NCI-H82 (cell line): ENCODE measurements at regions not wholly inside any gene's neighbourhood (a gene's known extent, or its start where the extent isn't known, plus 50 kb on each side); places are given as distances from the start of the nearest gene placed in this dataset.

Source experiments
- DNase-seq: peaks from one replicate; lab custom pipeline; 2025; lab: John Stamatoyannopoulos, UW

GRCh38 chr1:232555494-232556210, 74.3 kb downstream of the SIPA1L2 start:
- DNase-seq, result no peak

GRCh38 chr1:232554409-232554808, 75.5 kb downstream of the SIPA1L2 start:
- no peak for DNase-seq

GRCh38 chr1:232553809-232554208, 76.1 kb downstream of the SIPA1L2 start:
- DNase-seq, result no peak

- DNase-seq, result no peak
Measured at GRCh38 chr1:232553050-232553754, 76.7 kb downstream of the SIPA1L2 start.

- no peak for DNase-seq
Measured at GRCh38 chr1:232551386-232551785, 78.5 kb downstream of the SIPA1L2 start.

GRCh38 chr1:232550007-232550406, 79.9 kb downstream of the SIPA1L2 start:
- peak; percentile 42 for DNase-seq

GRCh38 chr1:232548691-232549090, 81.2 kb downstream of the SIPA1L2 start:
- DNase-seq, result no peak

- DNase-seq, result peak; percentile 65
Measured at GRCh38 chr1:232547938-232548484, 81.9 kb downstream of the SIPA1L2 start.

GRCh38 chr1:232542633-232543593, 87.0 kb downstream of the SIPA1L2 start:
- no peak for DNase-seq

- DNase-seq, result no peak
Measured at GRCh38 chr1:232538943-232539302, 91.0 kb downstream of the SIPA1L2 start.

- no peak for DNase-seq
Measured at GRCh38 chr1:232538224-232538942, 91.5 kb downstream of the SIPA1L2 start.

GRCh38 chr1:232534552-232535517, 95.1 kb downstream of the SIPA1L2 start:
- no peak for DNase-seq

GRCh38 chr1:232533328-232533727, 96.6 kb downstream of the SIPA1L2 start:
- DNase-seq, result no peak

GRCh38 chr1:232532901-232533300, 97.0 kb downstream of the SIPA1L2 start:
- DNase-seq, result peak; percentile 12

GRCh38 chr1:232531291-232531690, 98.6 kb downstream of the SIPA1L2 start:
- DNase-seq, result no peak

GRCh38 chr1:232529747-232530146, 100.2 kb downstream of the SIPA1L2 start:
- no peak for DNase-seq

- DNase-seq, result no peak
Measured at GRCh38 chr1:232528472-232529089, 101.4 kb downstream of the SIPA1L2 start.

- no peak for DNase-seq
Measured at GRCh38 chr1:232524056-232524455, 105.9 kb downstream of the SIPA1L2 start.

GRCh38 chr1:232522189-232522588, 107.7 kb downstream of the SIPA1L2 start:
- no peak for DNase-seq

GRCh38 chr1:232521660-232522059, 108.3 kb downstream of the SIPA1L2 start:
- no peak for DNase-seq
